GM19395 (cell line): ENCODE measurements at regions not wholly inside any gene's neighbourhood (a gene's known extent, or its start where the extent isn't known, plus 50 kb on each side); places are given as distances from the start of the nearest gene placed in this dataset.
"Not testable (repeated sequence)": the region's sequence is repeated elsewhere in the genome, so short reads cannot be mapped to it uniquely, and the experiment has no call there.

Experiments used
- ATAC-seq: cut with Tn5 transposase; IDR thresholded peaks from one replicate; pipeline ENCODE4 v1.9.1; 2021; ENCODE audit warnings: mild to moderate bottlenecking, moderate library complexity; ENCODE audit not compliant: unreplicated experiment

DNA sequence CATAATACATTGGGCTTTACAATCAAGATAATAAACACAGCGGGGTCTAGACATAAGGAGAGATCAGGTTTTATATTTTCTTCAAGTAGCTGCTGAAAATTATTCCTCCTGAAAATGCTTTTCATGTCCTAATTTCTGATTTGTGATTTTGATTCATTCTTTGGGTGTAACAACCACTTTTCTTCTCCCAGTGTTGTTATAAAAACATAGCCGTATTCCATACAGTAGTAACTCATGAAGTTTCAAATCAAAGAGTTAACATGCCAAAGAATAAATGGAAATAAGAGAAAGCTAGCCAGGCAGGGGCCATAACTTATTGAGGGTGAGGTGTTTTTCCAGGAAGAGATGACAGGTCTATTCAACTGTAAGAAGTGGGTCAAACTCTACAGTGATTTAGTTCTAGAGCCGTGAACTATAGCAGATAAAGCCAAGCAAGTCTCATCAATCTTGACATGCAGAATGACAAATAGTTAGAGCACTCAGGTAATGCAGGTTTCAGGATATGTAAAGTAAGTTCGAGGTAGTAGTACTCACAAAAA is 934.4 kb upstream of the SLITRK1 start:
- ATAC-seq, result no peak

DNA sequence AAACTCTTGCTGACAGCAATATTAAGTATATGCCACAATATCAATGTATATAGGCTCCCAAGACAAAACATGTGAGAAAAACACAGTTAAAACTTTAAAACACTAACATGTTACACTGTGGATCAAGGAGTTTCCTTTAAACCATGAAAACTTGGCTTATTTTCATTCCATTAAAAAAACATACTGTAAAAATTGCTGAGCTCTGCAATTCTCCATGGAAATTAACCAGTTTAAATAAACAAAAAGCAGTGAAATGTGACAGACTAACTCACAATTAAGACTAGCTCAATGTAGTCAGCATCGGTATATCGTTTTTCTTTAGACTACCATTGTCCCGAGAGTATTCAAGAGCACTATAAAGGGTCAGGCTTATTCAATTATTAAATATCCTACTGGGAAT is 930.5 kb upstream of the SLITRK1 start:
- ATAC-seq, result no peak

DNA sequence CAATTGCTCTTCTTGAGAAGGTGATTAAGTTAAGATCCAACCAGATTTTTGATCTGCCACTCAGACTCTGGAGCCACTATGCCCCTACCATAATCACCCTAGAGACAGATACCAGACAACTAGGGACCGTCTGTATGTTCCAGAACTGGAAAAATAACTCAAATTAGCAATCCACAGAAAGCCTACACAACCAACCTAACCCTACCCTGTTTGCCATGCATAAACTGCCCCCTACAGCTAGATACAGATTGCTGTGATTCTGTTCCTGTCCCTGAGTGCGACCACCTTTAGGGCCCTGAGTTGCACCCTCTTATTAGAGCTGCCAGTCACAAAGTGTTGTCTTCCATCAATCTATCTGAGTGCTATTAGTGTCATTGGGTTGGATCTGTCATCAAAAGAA is 929.8 kb upstream of the SLITRK1 start:
- no peak for ATAC-seq

DNA sequence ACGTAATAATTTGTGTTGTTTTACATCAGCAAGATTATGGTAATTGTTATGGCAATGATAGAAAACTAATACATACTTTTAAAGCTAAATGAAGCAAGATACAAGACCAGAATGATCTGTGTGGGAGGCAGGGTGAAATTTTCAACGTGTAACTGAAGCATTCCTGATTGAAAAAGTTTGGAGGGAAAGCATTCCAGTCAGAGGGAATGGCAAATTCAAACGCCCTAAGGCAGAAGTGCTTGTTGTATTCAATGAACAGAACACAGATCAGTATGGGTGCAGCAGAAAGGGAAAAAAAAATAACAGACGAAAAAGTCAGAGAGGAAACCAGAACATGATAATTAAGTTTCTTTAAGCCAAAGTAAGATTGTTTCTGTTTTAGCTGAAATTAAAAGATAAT is 928.5 kb upstream of the SLITRK1 start:
- no peak for ATAC-seq

DNA sequence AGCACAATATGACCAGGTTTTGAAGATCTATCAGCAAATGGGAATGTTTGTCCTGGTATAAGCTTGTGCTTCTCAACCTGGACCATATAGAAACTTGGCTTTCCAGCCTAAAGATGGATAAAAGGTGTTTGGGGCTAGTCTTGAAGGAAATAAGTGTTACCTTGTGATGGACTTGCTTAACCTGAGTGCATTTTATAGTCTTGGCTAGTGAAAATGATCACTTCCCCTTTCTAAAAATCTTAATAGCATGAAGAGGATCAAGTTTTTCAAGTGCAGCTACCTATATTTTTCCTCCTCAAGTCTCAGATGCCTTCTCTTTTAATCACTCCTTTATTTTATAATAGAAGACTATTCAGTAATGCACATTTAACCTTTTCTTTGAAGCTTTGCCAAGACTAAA is 919.8 kb upstream of the SLITRK1 start:
- ATAC-seq, result no peak

DNA sequence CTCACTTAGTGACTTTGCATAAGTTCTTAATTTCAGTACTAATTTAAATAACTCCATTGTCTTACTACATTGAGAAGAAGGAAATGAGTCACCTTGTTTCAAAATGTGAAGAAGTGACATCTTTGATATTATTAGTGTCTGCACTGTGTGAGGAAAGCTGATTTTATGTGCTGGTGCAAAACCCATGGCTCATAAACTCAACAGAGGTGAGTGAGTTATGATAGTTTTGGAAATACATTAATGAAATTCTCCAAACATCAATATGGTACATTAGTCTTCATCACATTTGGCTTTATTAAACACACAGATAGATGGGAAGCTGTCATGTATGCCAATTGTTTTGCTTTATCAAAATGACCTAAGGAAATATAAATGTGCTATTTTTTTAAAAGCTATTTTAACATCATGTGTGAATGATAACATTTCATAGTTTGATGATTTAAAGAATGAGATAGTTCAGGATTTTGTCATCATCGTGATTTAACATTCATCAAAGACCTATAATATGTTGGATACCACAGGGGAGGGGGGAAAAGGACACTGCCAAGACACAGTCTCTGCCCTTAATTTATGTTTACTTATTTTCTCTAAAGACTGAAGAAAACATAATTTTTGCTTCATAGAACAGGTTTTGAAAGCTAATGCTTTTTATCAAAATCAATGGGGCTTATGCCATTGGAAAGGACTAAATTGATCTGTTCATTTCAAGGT is 902.3 kb upstream of the SLITRK1 start:
- no peak for ATAC-seq

DNA sequence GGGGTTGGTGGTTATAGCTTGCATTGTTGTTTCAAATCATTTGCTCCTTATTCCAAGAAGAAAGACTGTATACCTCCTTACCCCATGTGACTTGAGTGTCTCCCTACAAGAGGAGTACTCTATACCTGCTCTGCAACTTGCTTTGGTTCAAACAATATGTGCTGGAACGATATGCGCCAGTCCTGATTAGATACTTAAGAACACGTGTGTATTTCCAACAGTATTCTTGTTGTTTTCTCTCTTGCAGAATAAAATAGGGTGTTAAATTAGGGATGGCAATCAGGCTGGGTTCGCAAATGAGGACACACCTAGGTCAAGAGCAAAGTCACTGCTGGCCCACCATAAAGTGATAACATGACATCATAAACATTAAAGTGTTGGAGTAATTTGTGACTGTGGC is 895.0 kb upstream of the SLITRK1 start:
- no peak for ATAC-seq

DNA sequence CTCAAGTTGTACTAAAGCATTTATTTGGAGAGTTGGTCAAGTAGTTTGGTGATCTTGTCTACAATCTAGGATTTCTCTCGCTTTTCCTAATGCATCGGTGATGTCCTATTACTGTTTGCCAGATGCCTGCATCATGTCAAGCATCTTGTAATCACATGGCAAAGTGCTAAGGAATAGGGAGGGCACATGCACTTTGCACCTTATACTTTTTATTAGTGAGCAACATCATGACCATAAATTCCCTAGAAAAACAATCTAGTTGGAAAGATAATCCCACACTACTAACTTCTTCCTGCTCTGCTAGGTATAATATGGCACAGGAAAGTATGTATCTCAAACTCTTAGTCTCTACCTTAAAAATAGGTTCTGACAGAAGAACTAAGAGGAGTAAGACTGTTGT is 894.3 kb upstream of the SLITRK1 start:
- ATAC-seq, result no peak

DNA sequence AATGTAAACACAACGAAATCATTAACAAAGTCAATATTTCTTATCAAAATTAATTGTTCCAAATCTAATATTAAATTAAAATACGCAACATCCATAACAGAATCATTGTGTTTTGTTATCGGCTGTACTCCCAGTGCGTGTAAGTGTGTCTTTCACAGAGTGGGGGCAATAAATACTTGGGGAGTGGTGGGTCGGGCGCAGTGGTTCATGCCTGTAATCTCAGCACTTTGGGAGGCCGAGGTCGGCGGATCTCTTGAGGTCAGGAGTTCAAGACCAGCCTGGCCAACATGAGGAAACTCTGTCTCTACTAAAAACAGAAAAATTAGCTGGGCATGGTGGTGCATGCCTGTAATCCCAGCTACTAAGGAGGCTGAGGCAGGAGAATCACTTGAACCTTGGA is 893.6 kb upstream of the SLITRK1 start:
- not testable (repeated sequence) for ATAC-seq

DNA sequence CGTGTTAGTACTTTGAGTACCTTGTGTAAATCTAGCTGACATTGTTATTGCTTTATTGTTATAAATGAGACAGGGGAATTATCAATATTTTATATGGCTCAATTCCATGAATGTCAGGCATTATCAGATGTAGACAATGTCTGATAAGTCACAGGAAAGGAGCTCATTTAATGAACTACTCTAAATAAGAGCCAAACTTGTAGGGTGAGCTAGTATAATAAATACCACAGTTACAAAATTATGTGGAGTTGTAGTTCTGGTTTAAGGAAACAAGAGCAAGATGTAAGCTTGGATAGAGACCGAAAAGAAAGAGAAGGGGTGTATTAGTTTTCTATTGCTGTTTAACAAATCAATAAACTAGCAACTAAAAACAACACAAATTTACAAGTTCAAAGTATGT is 891.8 kb upstream of the SLITRK1 start:
- ATAC-seq, result no peak

DNA sequence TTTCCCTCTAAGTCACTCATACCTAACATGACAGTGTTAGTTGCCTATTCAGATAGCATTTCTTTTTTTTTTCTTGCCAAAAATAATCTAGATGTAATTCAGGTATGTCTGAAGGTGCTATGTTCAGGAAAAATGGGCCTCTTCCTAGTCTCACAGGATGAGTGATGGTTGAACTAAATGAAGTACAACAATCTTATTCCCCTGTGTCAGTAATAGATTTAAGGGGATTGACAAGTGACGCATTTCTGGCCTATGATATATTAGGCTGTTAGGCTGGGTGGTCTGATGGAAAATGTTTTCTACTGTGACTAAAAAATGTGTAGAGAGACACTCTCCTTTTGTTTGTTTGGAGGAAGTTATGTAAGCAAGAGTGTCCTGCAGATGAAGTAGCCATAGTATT is 878.7 kb upstream of the SLITRK1 start:
- no peak for ATAC-seq

DNA sequence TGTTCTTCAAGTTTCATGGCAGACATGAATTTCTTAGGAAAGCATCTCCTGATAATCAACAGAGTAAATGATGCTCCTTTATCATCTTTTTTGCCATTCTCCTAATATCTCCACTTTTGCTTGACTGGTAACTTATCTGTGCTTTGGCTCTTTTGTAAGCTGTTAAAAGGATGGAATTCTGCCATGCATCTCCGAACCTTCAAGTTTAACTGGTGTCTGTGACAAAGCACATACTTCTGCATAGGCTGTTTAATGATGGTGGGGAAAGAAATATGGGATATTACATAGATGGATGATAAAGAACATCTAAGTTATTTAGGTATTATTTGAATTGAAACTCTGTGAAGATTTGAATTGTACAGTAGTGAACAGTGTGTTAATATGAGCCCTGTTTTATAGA is 866.9 kb upstream of the SLITRK1 start:
- no peak for ATAC-seq

DNA sequence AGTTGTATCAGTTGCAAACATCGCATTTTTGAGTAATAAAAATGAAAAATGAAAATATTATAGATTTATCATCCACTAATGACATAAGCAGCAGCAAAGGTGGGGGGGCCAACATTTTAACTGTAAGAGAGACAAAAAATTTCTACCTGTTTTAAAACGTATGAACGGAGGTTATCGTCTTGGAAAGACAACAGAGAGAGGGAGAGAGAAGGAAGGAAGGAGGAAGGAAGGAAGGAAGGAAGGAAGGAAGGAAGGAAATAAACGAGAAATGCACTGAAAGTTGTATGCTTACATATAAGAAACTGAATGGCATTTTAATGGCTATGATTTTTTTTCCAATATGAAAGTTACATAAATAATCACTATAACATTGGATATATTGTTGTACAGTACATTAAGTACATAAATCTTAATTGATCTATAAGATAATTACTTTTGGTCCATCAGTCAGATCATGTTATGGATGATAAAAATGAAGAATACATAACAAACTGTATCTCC is 862.8 kb upstream of the SLITRK1 start:
- no peak for ATAC-seq

DNA sequence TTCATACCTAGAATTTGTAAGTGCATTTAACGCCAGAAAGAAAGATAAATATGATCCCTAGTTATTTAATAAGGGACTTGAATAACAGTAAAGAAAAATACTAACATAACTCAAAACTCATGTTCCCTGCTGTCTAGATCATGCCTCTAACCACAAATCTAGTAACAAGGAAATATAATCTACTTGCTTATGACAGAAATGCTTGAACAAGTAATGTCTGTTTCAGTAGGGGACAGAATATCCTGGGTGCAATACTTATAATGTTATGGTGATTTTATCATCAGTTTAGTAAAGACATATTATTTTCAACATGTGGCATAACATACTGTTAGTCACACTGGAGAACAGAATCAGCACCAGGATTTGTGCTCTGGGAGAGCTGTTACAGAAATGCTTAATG is 861.9 kb upstream of the SLITRK1 start:
- no peak for ATAC-seq

DNA sequence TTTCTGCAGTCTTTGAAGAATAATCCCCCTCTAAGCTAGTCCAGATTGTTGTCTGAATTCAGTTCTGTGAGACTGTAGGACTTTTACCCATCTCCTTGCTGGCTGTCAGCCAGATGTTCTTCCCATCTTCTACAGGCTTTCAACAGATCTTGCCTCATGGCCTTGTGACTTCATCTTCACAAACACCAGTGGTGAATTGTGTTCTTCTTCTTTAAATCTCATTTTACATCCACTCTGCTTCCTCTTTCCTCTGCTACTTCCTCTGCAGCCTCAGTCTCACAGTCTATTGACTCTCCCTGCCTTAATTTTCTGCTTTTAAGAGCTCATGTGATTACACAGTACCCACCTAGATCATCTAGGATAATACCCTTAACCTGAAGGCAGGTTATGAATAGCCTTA is 859.0 kb upstream of the SLITRK1 start:
- ATAC-seq, result no peak

DNA sequence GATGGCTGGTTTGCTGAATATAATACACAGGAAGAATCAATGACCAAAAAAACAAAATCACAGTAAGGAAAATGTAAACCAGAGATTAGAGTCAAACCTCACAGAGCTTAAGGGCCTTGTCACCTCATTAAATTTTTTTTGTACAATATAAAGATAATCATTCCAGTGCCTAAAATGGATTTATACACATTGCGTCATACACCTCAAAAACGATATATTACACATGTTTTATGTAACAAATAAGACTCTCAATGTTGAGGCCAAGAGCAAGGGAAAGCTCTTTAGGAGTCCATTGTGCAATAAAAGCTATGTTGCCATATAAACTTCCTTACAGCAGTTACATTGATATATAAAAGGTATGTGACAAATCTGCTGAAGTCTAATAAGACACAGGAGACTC is 856.7 kb upstream of the SLITRK1 start:
- ATAC-seq, result no peak

DNA sequence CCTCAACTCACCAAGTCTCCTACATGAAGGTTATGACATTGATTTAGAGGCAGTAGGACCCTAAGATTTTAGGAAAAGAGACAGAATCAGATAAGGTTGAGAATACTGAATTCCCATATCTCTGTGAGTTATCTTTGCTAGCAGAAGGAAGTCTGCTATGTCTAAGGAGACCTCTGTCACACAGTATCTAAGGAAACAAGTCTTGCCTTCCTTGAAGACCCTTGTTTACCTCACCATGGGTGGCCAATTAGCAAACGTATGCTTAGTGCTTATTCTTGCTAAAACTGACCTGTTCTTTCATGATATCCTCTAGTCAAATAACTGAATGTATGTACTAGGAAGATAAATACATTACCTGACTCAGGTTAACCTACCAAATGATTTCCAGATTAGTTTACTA is 855.4 kb upstream of the SLITRK1 start:
- no peak for ATAC-seq

DNA sequence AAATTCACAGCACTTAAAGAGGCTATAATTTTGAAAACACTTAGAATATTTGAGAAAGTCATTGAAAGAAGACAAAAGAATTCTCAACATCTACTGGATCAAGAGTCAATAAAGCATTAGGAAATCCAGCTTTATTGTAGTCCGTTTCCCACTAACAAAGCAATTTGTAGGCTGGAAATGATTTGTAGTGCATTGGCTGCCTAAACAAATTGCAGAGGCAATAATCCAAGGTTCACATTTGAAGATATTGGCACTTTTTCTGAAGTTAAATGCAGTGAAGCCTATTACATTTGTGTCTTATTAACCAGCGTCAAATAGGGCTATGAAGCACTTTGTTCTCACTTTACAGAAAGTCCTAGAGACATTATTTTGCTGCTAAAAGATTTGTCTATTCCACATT is 848.1 kb upstream of the SLITRK1 start:
- ATAC-seq, result no peak

DNA sequence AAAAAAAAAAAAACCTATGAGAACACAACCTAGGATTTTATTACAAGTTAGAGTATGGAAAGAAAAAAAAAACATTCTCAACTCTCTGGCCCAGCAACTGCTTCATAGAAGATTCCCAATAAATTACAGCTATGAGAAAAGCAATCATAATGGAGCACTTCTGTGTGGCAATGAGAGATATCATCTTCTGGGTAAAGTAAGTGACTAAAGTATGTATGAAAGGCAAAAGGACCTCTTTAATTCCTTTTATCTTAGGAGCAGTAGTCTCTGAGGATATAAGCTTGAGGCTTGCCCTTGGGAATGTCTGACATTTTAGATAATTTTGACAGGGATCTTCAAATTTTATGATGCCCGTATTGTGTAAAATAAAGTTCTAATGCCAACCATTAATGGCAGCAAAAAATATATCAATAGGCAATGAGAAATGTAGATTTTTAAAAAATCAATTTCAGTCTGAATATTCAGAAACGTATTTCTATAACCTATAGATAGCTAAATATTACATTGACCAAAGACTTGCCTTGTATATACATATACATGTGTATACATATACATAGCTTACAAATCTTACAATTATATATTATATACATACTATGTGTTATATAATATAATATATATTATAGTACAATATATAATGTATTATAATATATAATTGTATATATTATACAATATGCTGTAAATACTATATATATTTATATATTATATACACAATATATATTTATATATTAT is 823.9 kb upstream of the SLITRK1 start:
- no peak for ATAC-seq

DNA sequence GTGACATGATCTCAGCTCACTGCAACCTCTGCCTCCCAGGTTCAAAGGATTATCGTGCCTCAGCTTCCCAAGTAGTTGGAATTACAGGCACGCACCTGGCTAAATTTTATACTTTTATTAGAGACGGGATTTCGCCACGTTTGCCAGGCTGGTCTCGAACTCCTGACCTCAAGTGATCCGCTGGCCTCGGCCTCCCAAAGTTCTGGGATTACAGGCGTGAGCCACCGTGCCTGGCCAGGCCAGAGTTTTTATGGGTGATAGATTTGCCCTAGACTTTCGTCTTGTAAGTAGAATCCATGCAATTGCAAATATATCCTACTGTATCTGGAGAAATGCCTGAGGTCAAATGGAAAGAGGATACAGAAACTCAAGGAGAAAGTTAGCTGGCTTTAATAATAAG is 819.9 kb upstream of the SLITRK1 start:
- no peak for ATAC-seq

DNA sequence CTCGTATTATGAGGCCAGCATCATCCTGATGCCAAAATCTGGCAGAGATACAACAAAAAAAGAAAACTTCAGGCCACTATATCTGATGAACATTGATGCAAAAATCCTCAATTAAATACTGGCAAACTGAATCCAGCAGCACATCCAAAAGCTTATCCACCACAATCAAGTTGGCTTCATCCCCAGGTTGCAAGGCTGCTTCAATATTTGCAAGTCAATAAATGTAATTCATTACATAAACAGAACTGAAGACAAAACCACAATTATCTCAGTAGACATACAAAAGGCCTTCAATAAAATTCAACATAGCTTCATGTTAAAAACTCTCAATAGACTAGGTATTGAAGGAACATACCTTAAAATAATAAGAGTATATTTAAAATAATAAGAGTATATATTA is 815.3 kb upstream of the SLITRK1 start:
- ATAC-seq, result not testable (repeated sequence)

DNA sequence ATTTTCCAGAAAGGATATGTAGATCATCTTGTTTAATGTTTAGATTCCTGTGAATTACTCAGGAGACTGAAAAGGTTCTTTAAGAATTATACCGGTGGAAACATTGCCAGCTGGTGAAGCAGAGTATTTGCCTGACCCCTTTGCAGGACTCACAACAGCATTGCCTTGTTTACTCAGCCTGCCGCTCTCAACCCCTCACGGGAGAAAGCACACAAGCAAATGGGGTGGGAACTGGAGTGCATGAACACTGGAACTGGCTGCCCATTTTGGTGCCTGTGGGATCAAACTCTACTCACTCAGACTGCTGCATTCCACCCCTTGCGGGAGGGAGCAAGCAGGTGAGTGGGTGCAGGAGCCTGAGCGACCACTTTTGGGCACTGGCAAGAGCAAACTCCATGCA is 804.7 kb upstream of the SLITRK1 start:
- no peak for ATAC-seq
